Mononuclear cell (primary cell): ENCODE measurements at regions not wholly inside any gene's neighbourhood (a gene's known extent, or its start where the extent isn't known, plus 50 kb on each side); places are given as distances from the start of the nearest gene placed in this dataset.
"Not testable (repeated sequence)": the region's sequence is repeated elsewhere in the genome, so short reads cannot be mapped to it uniquely, and the experiment has no call there.

Experiments
- H3K27me3 ChIP-seq: 2 replicates; pipeline ENCODE4 v1.6.0; 2011; ENCODE audit warnings: low read length, control low read depth; ENCODE audit not compliant: insufficient read depth
- H3K4me1 ChIP-seq: 2 replicates; pipeline ENCODE4 v1.5.1; 2011; ENCODE audit warnings: mild to moderate bottlenecking, low read length, control low read depth; ENCODE audit not compliant: insufficient read depth
- H3K4me3 ChIP-seq: 2 replicates; pipeline ENCODE4 v1.5.1; 2011; ENCODE audit warnings: mild to moderate bottlenecking, low read length, moderate library complexity
- H3K9me3 ChIP-seq: 2 replicates; pipeline ENCODE4 v1.5.1; 2011; ENCODE audit warnings: low read depth, mild to moderate bottlenecking, control low read depth, low read length

GRCh38 chr9:39545079-39545478 lies 189.6 kb downstream of the SPATA31A1 start:
- H3K4me1 ChIP-seq, H3K4me3 ChIP-seq, H3K9me3 ChIP-seq, H3K27me3 ChIP-seq: not testable (repeated sequence)

- H3K27me3 ChIP-seq, H3K9me3 ChIP-seq, H3K4me1 ChIP-seq, H3K4me3 ChIP-seq: not testable (repeated sequence)
Measured at GRCh38 chr9:39550573-39550972, 195.1 kb downstream of the SPATA31A1 start.

- not testable (repeated sequence) for H3K4me1 ChIP-seq, H3K9me3 ChIP-seq, H3K27me3 ChIP-seq, H3K4me3 ChIP-seq
Measured at GRCh38 chr9:39551544-39551943, 196.1 kb downstream of the SPATA31A1 start.

- not testable (repeated sequence) for H3K4me1 ChIP-seq, H3K27me3 ChIP-seq, H3K9me3 ChIP-seq, H3K4me3 ChIP-seq
Measured at GRCh38 chr9:39552242-39552881, 196.9 kb downstream of the SPATA31A1 start.

GRCh38 chr9:39554352-39554751 lies 198.9 kb downstream of the SPATA31A1 start:
- H3K27me3 ChIP-seq, H3K4me1 ChIP-seq, H3K9me3 ChIP-seq, H3K4me3 ChIP-seq: not testable (repeated sequence)

GRCh38 chr9:39559384-39559783 lies 203.9 kb downstream of the SPATA31A1 start:
- H3K4me1 ChIP-seq, H3K9me3 ChIP-seq, H3K4me3 ChIP-seq, H3K27me3 ChIP-seq: not testable (repeated sequence)

- H3K4me1 ChIP-seq, H3K9me3 ChIP-seq, H3K4me3 ChIP-seq, H3K27me3 ChIP-seq: not testable (repeated sequence)
Measured at GRCh38 chr9:39566782-39567181, 211.3 kb downstream of the SPATA31A1 start.

GRCh38 chr9:39567396-39567795 lies 211.9 kb downstream of the SPATA31A1 start:
- H3K27me3 ChIP-seq, H3K4me1 ChIP-seq, H3K4me3 ChIP-seq, H3K9me3 ChIP-seq: not testable (repeated sequence)

- not testable (repeated sequence) for H3K27me3 ChIP-seq, H3K4me3 ChIP-seq, H3K9me3 ChIP-seq, H3K4me1 ChIP-seq
Measured at GRCh38 chr9:39568900-39569299, 213.4 kb downstream of the SPATA31A1 start.

GRCh38 chr9:39573024-39574022 lies 217.9 kb downstream of the SPATA31A1 start:
- H3K27me3 ChIP-seq, H3K9me3 ChIP-seq, H3K4me1 ChIP-seq, H3K4me3 ChIP-seq: not testable (repeated sequence)

GRCh38 chr9:39579000-39579399 lies 223.5 kb downstream of the SPATA31A1 start:
- not testable (repeated sequence) for H3K27me3 ChIP-seq, H3K4me3 ChIP-seq

GRCh38 chr9:39581296-39581695 lies 225.8 kb downstream of the SPATA31A1 start:
- H3K4me3 ChIP-seq, H3K4me1 ChIP-seq, H3K9me3 ChIP-seq, H3K27me3 ChIP-seq: not testable (repeated sequence)

More at GRCh38 chr9:39579000-39579399, 223.5 kb downstream of the SPATA31A1 start:
- H3K4me1 ChIP-seq, H3K9me3 ChIP-seq: not testable (repeated sequence)

- H3K4me1 ChIP-seq, H3K27me3 ChIP-seq, H3K9me3 ChIP-seq, H3K4me3 ChIP-seq: not testable (repeated sequence)
Measured at GRCh38 chr9:39582677-39583412, 227.4 kb downstream of the SPATA31A1 start.

- not testable (repeated sequence) for H3K4me1 ChIP-seq, H3K9me3 ChIP-seq, H3K27me3 ChIP-seq, H3K4me3 ChIP-seq
Measured at GRCh38 chr9:39583413-39583747, 227.9 kb downstream of the SPATA31A1 start.

GRCh38 chr9:39585233-39585632 lies 229.8 kb downstream of the SPATA31A1 start:
- H3K4me1 ChIP-seq, H3K9me3 ChIP-seq, H3K4me3 ChIP-seq, H3K27me3 ChIP-seq: not testable (repeated sequence)
